ENCODE measurements at regions not wholly inside any gene's neighbourhood (a gene's known extent, or its start where the extent isn't known, plus 50 kb on each side); places are given as distances from the start of the nearest gene placed in this dataset.

DNA sequence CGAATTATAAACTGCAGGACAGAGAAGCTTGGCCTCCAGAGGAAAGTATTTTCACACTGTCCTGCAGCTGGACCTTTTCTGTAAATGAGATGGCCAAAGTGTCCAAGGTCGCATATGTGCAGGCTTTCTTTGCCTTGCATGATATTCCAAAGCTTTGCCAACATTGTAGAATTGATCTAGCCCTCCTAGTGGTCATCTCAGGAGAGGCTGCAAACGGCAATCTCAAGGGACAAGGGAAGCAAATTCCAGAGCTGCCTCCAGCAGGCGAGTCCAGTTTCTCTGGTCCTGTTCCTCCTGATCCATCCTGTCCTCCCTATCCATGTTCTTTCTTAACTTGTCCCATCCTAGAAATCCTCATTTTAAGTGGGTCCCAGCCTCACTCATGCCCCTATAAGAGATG is 373.4 kb upstream of the PCDH15 start:
- TF ChIP-seq, protein P1, sequence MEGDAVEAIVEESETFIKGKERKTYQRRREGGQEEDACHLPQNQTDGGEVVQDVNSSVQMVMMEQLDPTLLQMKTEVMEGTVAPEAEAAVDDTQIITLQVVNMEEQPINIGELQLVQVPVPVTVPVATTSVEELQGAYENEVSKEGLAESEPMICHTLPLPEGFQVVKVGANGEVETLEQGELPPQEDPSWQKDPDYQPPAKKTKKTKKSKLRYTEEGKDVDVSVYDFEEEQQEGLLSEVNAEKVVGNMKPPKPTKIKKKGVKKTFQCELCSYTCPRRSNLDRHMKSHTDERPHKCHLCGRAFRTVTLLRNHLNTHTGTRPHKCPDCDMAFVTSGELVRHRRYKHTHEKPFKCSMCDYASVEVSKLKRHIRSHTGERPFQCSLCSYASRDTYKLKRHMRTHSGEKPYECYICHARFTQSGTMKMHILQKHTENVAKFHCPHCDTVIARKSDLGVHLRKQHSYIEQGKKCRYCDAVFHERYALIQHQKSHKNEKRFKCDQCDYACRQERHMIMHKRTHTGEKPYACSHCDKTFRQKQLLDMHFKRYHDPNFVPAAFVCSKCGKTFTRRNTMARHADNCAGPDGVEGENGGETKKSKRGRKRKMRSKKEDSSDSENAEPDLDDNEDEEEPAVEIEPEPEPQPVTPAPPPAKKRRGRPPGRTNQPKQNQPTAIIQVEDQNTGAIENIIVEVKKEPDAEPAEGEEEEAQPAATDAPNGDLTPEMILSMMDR (IDR thresholded peaks at IDR 0.05) = no peak
- TF ChIP-seq POLR2A (IDR thresholded peaks at IDR 0.05) (no peak), POLR2AphosphoS5 (IDR thresholded peaks at IDR 0.05) (no peak)

Measured in sigmoid colon (tissue), 4 donors.